ENCODE measurements at regions not wholly inside any gene's neighbourhood (a gene's known extent, or its start where the extent isn't known, plus 50 kb on each side); places are given as distances from the start of the nearest gene placed in this dataset.
A peak's percentile ranks its signal among the peaks of the same experiment; 100 is the strongest.

DNA sequence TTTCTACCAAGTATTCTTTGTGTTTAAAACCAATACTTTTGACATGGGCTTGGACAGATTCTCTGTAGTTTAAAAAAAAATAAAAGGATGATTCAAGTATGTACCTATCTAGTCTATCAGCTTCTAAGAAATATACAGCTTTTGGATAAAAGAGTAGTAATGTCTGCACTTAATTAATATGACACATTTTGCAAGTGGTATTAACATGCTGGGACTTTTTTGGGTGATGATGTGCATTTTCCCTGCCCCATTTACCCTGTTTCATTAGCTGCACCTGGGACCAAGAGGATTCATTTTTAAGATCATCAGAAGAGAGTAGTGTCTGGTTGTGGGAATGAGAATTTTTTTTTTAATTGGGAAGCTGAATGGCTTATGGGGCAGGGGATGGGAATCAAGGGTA is 236.2 kb upstream of the KLF14 start:
- peaks cover 3 to 18% (median 14%) of the 10 kb centered on the region in 5 donors for H3K36me3 ChIP-seq (ENCODE audit: control insufficient read depth in 5 of 5, insufficient read depth in 5 of 5, low read length in 5 of 5)
- no peaks in the 10 kb centered on the region for H3K27me3 ChIP-seq (ENCODE audit: control insufficient read depth in 5 of 5, insufficient read depth in 4 of 5, low read length in 5 of 5)
- no peak overlapping the region for H3K4me3 ChIP-seq (ENCODE audit: low read depth in 1 of 5, low read length in 5 of 5)
- H3K9me3 ChIP-seq (ENCODE audit: control insufficient read depth in 5 of 5, low read length in 5 of 5), result no peaks in the 10 kb centered on the region
- H3K9ac ChIP-seq (ENCODE audit: low read length in 5 of 5), result no peak overlapping the region
- peaks cover 0 to 12% (median 5%) of the 10 kb centered on the region in 5 donors for H3K4me1 ChIP-seq (ENCODE audit: control insufficient read depth in 5 of 5, insufficient read depth in 5 of 5, low read length in 5 of 5)
- H3K27ac ChIP-seq (ENCODE audit: low read depth, low read length), result no peak overlapping the region

DNA sequence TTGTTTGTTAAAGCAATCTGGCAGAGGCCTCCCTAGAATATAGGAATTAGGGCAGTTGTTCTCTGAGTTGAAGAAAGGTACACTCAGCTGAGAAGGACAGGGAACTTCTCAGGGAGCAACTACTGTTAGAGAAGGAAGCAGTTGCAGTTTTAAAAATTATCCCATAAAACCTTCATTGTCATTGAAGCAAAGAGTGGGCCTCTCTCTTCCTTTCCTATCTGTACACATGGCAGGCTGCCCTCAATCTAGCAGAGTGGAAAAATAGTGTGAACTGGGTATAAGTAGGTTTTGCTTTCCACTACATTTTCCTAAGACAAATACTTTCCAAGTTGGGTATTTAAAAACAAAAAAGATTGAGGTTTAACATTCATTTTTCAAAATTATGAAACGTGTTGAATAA is 236.7 kb upstream of the KLF14 start:
- Histone ChIP-seq H3K27me3 (ENCODE audit: control insufficient read depth in 5 of 5, insufficient read depth in 4 of 5, low read length in 5 of 5) (no peaks in the 10 kb centered on the region), H3K9me3 (ENCODE audit: control insufficient read depth in 5 of 5, low read length in 5 of 5) (no peaks in the 10 kb centered on the region), H3K36me3 (ENCODE audit: control insufficient read depth in 5 of 5, insufficient read depth in 5 of 5, low read length in 5 of 5) (peaks cover 0 to 22% (median 10%) of the 10 kb centered on the region in 5 donors), H3K4me3 (ENCODE audit: low read depth in 1 of 5, low read length in 5 of 5) (no peak overlapping the region), H3K27ac (ENCODE audit: low read depth, low read length) (peak overlapping the region; percentile 2), H3K4me1 (ENCODE audit: control insufficient read depth in 5 of 5, insufficient read depth in 5 of 5, low read length in 5 of 5) (peaks cover 0 to 17% (median 9%) of the 10 kb centered on the region in 5 donors), H3K9ac (ENCODE audit: low read length in 5 of 5) (no peak overlapping the region)

DNA sequence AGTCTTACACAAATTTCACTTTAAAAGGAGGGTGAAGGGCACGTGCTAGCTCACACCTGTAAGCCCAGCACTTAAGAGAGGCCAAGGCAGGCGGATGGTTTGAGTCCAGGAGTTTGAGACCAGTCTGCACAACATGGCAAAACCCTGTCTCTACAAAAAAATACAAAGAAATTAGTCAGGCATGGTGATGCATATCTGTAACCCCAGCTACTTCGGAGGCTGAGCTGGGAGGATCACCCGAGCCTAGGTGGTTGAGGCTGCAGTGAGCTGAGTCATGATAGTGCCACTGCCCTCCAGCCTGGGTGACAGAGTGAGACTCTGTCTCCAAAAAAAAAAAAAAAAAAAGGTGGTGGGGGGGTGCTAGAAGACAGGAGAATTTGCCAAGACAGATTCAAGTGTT is 237.3 kb upstream of the KLF14 start:
- Histone ChIP-seq H3K27me3 (ENCODE audit: control insufficient read depth in 5 of 5, insufficient read depth in 4 of 5, low read length in 5 of 5) (no peaks in the 10 kb centered on the region), H3K27ac (ENCODE audit: low read depth, low read length) (peak overlapping the region; percentile 2), H3K4me3 (ENCODE audit: low read depth in 1 of 5, low read length in 5 of 5) (no peak overlapping the region), H3K9me3 (ENCODE audit: control insufficient read depth in 5 of 5, low read length in 5 of 5) (no peaks in the 10 kb centered on the region), H3K9ac (ENCODE audit: low read length in 5 of 5) (no peak overlapping the region), H3K4me1 (ENCODE audit: control insufficient read depth in 5 of 5, insufficient read depth in 5 of 5, low read length in 5 of 5) (peaks cover 0 to 19% (median 10%) of the 10 kb centered on the region in 5 donors), H3K36me3 (ENCODE audit: control insufficient read depth in 5 of 5, insufficient read depth in 5 of 5, low read length in 5 of 5) (peaks cover 0 to 20% (median 9%) of the 10 kb centered on the region in 5 donors)

DNA sequence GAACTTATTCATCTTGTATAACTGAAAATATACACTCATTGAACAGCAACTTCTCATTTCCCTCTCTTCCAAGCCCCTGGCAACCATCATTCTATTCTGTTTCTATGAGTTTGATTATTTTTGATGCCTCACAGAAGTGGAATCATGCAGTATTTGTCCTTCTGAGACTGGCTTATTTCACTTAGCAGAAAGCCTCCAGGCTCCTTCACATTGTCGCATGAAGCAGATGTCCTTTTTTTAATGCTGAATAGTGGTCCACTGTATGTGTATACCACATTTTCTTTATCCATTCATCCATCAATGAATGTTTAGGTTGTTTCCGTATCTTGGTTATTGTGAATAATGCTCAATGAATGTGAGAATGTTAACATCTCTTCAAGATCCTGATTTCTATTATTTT is 238.2 kb upstream of the KLF14 start:
- peaks cover 0 to 11% (median 4%) of the 10 kb centered on the region in 5 donors for H3K36me3 ChIP-seq (ENCODE audit: control insufficient read depth in 5 of 5, insufficient read depth in 5 of 5, low read length in 5 of 5)
- no peaks in the 10 kb centered on the region for H3K27me3 ChIP-seq (ENCODE audit: control insufficient read depth in 5 of 5, insufficient read depth in 4 of 5, low read length in 5 of 5)
- peaks cover 0 to 19% (median 10%) of the 10 kb centered on the region in 5 donors for H3K4me1 ChIP-seq (ENCODE audit: control insufficient read depth in 5 of 5, insufficient read depth in 5 of 5, low read length in 5 of 5)
- no peaks in the 10 kb centered on the region for H3K9me3 ChIP-seq (ENCODE audit: control insufficient read depth in 5 of 5, low read length in 5 of 5)
- no peak overlapping the region for H3K27ac ChIP-seq (ENCODE audit: low read depth, low read length)
- H3K9ac ChIP-seq (ENCODE audit: low read length in 5 of 5), result no peak overlapping the region
- no peak overlapping the region for H3K4me3 ChIP-seq (ENCODE audit: low read depth in 1 of 5, low read length in 5 of 5)

DNA sequence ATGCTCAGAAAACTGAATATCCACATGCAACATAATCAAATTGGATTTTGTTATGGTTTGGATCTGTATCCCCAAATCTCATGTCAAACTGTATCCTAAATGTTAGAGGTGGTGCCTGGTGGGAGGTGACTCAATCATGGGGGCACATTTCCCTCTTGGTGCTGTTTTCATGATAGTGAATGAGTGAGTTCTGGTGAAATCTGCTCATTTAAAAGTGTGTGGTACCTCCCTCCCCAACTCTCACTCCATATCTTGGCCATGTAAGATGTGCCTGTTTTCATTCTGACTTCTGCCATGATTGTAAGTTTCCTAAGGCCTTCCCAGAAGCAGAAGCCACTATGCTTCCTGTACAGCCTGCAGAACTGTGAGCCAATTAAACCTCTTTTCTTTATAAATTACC is 239.6 kb upstream of the KLF14 start:
- Histone ChIP-seq H3K4me1 (ENCODE audit: control insufficient read depth in 5 of 5, insufficient read depth in 5 of 5, low read length in 5 of 5) (peaks cover 0 to 19% (median 10%) of the 10 kb centered on the region in 5 donors), H3K9ac (ENCODE audit: low read length in 5 of 5) (no peak overlapping the region), H3K36me3 (ENCODE audit: control insufficient read depth in 5 of 5, insufficient read depth in 5 of 5, low read length in 5 of 5) (peaks cover 0 to 10% (median 4%) of the 10 kb centered on the region in 5 donors), H3K9me3 (ENCODE audit: control insufficient read depth in 5 of 5, low read length in 5 of 5) (no peaks in the 10 kb centered on the region), H3K4me3 (ENCODE audit: low read depth in 1 of 5, low read length in 5 of 5) (no peak overlapping the region), H3K27ac (ENCODE audit: low read depth, low read length) (no peak overlapping the region), H3K27me3 (ENCODE audit: control insufficient read depth in 5 of 5, insufficient read depth in 4 of 5, low read length in 5 of 5) (no peaks in the 10 kb centered on the region)

DNA sequence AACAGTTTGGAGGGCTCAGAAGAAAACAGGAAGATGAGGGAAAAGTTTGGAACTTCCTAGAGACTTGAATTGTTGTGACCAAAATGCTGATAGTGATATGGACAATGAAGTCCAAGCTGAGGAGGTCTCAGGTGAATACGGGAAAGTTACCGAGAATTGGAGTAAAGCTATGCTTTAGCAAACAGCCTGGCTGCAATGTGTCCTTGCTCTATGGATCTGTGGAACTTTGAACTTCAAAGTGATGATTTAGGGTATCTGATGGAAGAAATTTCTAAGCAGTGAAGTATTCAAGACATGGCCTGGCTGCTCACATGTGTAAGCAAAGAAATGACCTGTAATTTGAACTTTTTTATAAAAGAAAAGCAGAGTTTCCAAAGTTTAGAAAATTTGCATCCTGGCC is 240.2 kb upstream of the KLF14 start:
- Histone ChIP-seq H3K27ac (ENCODE audit: low read depth, low read length) (no peak overlapping the region), H3K4me3 (ENCODE audit: low read depth in 1 of 5, low read length in 5 of 5) (no peak overlapping the region), H3K9me3 (ENCODE audit: control insufficient read depth in 5 of 5, low read length in 5 of 5) (no peaks in the 10 kb centered on the region), H3K9ac (ENCODE audit: low read length in 5 of 5) (no peak overlapping the region), H3K27me3 (ENCODE audit: control insufficient read depth in 5 of 5, insufficient read depth in 4 of 5, low read length in 5 of 5) (no peaks in the 10 kb centered on the region), H3K4me1 (ENCODE audit: control insufficient read depth in 5 of 5, insufficient read depth in 5 of 5, low read length in 5 of 5) (peaks cover 0 to 22% (median 11%) of the 10 kb centered on the region in 5 donors), H3K36me3 (ENCODE audit: control insufficient read depth in 5 of 5, insufficient read depth in 5 of 5, low read length in 5 of 5) (peaks cover 0 to 10% (median 4%) of the 10 kb centered on the region in 5 donors)

DNA sequence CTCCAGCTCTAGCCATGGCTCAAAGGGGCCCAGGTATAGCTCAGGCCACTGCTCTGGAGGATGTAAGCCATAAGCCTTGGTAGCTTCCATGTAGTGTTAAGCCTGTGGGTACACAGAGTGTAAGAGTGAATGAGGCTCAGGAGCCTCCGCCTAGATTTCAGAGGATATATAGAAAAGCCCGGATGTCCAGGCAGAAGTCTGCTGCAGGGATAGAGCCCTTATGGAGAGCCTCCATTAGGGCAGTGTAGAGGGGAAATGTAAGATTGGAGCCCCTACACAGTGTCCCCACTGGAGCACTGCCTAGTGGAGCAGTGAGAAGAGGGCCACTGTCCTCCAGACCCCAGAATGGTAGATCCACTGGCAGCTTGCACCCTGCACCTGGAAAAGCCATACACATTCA is 240.8 kb upstream of the KLF14 start:
- H3K9me3 ChIP-seq (ENCODE audit: control insufficient read depth in 5 of 5, low read length in 5 of 5), result no peaks in the 10 kb centered on the region
- H3K4me3 ChIP-seq (ENCODE audit: low read depth in 1 of 5, low read length in 5 of 5), result no peak overlapping the region
- no peak overlapping the region for H3K27ac ChIP-seq (ENCODE audit: low read depth, low read length)
- peaks cover 0 to 28% (median 14%) of the 10 kb centered on the region in 5 donors for H3K4me1 ChIP-seq (ENCODE audit: control insufficient read depth in 5 of 5, insufficient read depth in 5 of 5, low read length in 5 of 5)
- H3K9ac ChIP-seq (ENCODE audit: low read length in 5 of 5), result no peak overlapping the region
- peaks cover 0 to 13% (median 4%) of the 10 kb centered on the region in 5 donors for H3K36me3 ChIP-seq (ENCODE audit: control insufficient read depth in 5 of 5, insufficient read depth in 5 of 5, low read length in 5 of 5)
- no peaks in the 10 kb centered on the region for H3K27me3 ChIP-seq (ENCODE audit: control insufficient read depth in 5 of 5, insufficient read depth in 4 of 5, low read length in 5 of 5)

DNA sequence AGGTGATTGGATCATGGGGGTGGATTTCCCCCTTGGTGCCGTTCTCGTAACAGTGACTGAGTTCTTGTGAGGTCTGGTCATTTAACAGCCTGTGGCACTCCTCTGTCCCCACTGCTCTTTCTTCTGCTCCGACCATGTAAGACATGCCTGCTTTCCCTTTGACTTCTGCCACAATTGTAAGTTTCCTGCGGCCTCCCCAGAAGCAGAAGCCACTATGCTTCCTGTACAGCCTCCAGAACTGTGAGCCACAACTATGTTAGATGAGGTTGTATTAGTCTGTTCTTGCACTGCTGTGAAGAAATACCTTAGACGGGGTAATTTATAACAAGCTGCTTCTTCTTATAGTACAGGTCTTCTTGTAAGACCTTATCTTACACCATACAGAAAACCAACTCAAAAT is 241.7 kb upstream of the KLF14 start:
- peaks cover 0 to 17% (median 4%) of the 10 kb centered on the region in 5 donors for H3K36me3 ChIP-seq (ENCODE audit: control insufficient read depth in 5 of 5, insufficient read depth in 5 of 5, low read length in 5 of 5)
- H3K9me3 ChIP-seq (ENCODE audit: control insufficient read depth in 5 of 5, low read length in 5 of 5), result no peaks in the 10 kb centered on the region
- H3K27ac ChIP-seq (ENCODE audit: low read depth, low read length), result no peak overlapping the region
- H3K27me3 ChIP-seq (ENCODE audit: control insufficient read depth in 5 of 5, insufficient read depth in 4 of 5, low read length in 5 of 5), result no peaks in the 10 kb centered on the region
- H3K9ac ChIP-seq (ENCODE audit: low read length in 5 of 5), result no peak overlapping the region
- H3K4me1 ChIP-seq (ENCODE audit: control insufficient read depth in 5 of 5, insufficient read depth in 5 of 5, low read length in 5 of 5), result peaks cover 0 to 24% (median 10%) of the 10 kb centered on the region in 5 donors
- no peak overlapping the region for H3K4me3 ChIP-seq (ENCODE audit: low read depth in 1 of 5, low read length in 5 of 5)

DNA sequence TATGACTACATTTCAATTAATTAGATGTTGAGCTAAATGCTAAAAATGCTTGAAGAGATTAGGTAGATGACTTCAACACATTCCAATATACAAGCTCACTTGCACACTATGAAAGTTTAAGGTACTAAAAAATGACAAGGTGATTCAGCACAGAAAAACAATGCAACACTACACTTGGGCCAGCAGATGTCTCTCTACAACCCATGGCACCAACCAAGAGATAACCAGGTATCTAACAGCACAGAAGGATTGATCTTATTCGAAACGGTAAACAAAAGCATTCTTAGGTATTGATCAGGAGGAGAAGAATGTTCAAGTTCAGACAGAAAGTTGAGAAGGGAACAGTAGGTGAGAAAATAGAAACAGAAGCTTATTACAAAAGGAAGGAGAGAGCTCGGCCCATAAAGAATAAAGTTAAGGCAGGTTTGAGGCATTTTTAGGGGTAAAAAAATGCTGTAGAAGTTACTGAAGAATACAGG is 248.2 kb upstream of the KLF14 start:
- Histone ChIP-seq H3K4me1 (ENCODE audit: control insufficient read depth in 5 of 5, insufficient read depth in 5 of 5, low read length in 5 of 5) (peaks cover 4 to 37% (median 26%) of the 10 kb centered on the region in 5 donors), H3K27ac (ENCODE audit: low read depth, low read length) (peak overlapping the region; percentile 42), H3K4me3 (ENCODE audit: low read depth in 1 of 5, low read length in 5 of 5) (no peak overlapping the region), H3K27me3 (ENCODE audit: control insufficient read depth in 5 of 5, insufficient read depth in 4 of 5, low read length in 5 of 5) (no peaks in the 10 kb centered on the region), H3K9me3 (ENCODE audit: control insufficient read depth in 5 of 5, low read length in 5 of 5) (no peaks in the 10 kb centered on the region), H3K36me3 (ENCODE audit: control insufficient read depth in 5 of 5, insufficient read depth in 5 of 5, low read length in 5 of 5) (peaks cover 8 to 19% (median 14%) of the 10 kb centered on the region in 5 donors), H3K9ac (ENCODE audit: low read length in 5 of 5) (peak overlapping the region in 1 of 5 donors; percentile 3)

DNA sequence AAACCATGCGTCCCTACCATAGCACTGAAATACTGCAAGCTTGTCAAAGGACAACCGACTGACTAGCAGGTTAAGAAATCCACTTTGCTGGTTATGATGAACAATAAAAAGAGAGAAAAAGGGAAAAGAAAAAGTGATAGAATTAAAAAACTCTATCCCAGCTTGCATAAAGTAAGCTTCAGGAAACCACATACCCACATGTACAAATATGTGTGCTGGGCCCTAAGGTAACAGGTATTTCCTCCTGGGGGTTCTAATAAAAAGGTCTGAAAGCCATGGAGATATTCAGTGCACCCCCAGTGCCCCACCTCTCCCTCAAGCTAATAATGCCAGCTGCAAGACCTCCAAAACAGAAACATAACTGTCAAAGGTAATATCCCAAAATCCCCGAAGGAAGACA is 248.6 kb upstream of the KLF14 start:
- H3K4me1 ChIP-seq (ENCODE audit: control insufficient read depth in 5 of 5, insufficient read depth in 5 of 5, low read length in 5 of 5), result peaks cover 4 to 37% (median 29%) of the 10 kb centered on the region in 5 donors
- peaks cover 8 to 19% (median 14%) of the 10 kb centered on the region in 5 donors for H3K36me3 ChIP-seq (ENCODE audit: control insufficient read depth in 5 of 5, insufficient read depth in 5 of 5, low read length in 5 of 5)
- H3K9me3 ChIP-seq (ENCODE audit: control insufficient read depth in 5 of 5, low read length in 5 of 5), result no peaks in the 10 kb centered on the region
- no peaks in the 10 kb centered on the region for H3K27me3 ChIP-seq (ENCODE audit: control insufficient read depth in 5 of 5, insufficient read depth in 4 of 5, low read length in 5 of 5)
- no peak overlapping the region for H3K4me3 ChIP-seq (ENCODE audit: low read depth in 1 of 5, low read length in 5 of 5)
- peak overlapping the region; percentile 42 for H3K27ac ChIP-seq (ENCODE audit: low read depth, low read length)
- peak overlapping the region in 1 of 5 donors; percentile 3 for H3K9ac ChIP-seq (ENCODE audit: low read length in 5 of 5)
